ENCODE measurements at regions not wholly inside any gene's neighbourhood (a gene's known extent, or its start where the extent isn't known, plus 50 kb on each side); places are given as distances from the start of the nearest gene placed in this dataset.

- TF ChIP-seq CTCF (IDR thresholded peaks at IDR 0.05) = no peak
- H3K27ac ChIP-seq = no peak overlapping the region
- no peak for DNase-seq (ENCODE audit: low spot score)
- H3K4me3 ChIP-seq = no peak overlapping the region
Measured at GRCh38 chr3:6229778-6230410, 631.0 kb upstream of the GRM7 start.

GRCh38 chr3:6242104-6242503 lies 618.8 kb upstream of the GRM7 start:
- H3K4me3 ChIP-seq = no peak overlapping the region
- DNase-seq (ENCODE audit: low spot score) = no peak
- no peak overlapping the region for H3K27ac ChIP-seq
- TF ChIP-seq CTCF (IDR thresholded peaks at IDR 0.05) = no peak

- Histone ChIP-seq H3K27ac (no peak overlapping the region), H3K4me3 (no peak overlapping the region)
- no peak for TF ChIP-seq CTCF (IDR thresholded peaks at IDR 0.05)
- DNase-seq (ENCODE audit: low spot score) = no peak
Measured at GRCh38 chr3:6248528-6248927, 612.4 kb upstream of the GRM7 start.

GRCh38 chr3:6249679-6250078 lies 611.2 kb upstream of the GRM7 start:
- Histone ChIP-seq H3K4me3 (no peak overlapping the region), H3K27ac (no peak overlapping the region)
- no peak for TF ChIP-seq CTCF (IDR thresholded peaks at IDR 0.05)
- DNase-seq (ENCODE audit: low spot score) = no peak

- Histone ChIP-seq H3K4me3 (no peak overlapping the region), H3K27ac (no peak overlapping the region)
- no peak for TF ChIP-seq CTCF (IDR thresholded peaks at IDR 0.05)
- DNase-seq (ENCODE audit: low spot score) = no peak
Measured at GRCh38 chr3:6250167-6250566, 610.7 kb upstream of the GRM7 start.

GRCh38 chr3:6251612-6252400 lies 609.1 kb upstream of the GRM7 start:
- no peak for TF ChIP-seq CTCF (IDR thresholded peaks at IDR 0.05)
- DNase-seq (ENCODE audit: low spot score) = no peak
- H3K4me3 ChIP-seq = no peak overlapping the region
- no peak overlapping the region for H3K27ac ChIP-seq

- no peak for TF ChIP-seq CTCF (IDR thresholded peaks at IDR 0.05)
- DNase-seq (ENCODE audit: low spot score) = no peak
- no peak overlapping the region for H3K4me3 ChIP-seq
- no peak overlapping the region for H3K27ac ChIP-seq
Measured at GRCh38 chr3:6254490-6254889, 606.4 kb upstream of the GRM7 start.

Measured in coronary artery (tissue), 2 donors.